ENCODE measurements at regions not wholly inside any gene's neighbourhood (a gene's known extent, or its start where the extent isn't known, plus 50 kb on each side); places are given as distances from the start of the nearest gene placed in this dataset.

- no peak for TF ChIP-seq TAF1 (IDR thresholded peaks at IDR 0.05; ENCODE audit: low read depth)
- TF ChIP-seq TCF12 (IDR thresholded peaks at IDR 0.05; ENCODE audit: low read depth) = no peak
- TF ChIP-seq EGR1 (IDR thresholded peaks at IDR 0.05) = no peak
- no peak for TF ChIP-seq YY1 (IDR thresholded peaks at IDR 0.05; ENCODE audit: low read depth)
- TF ChIP-seq TEAD4 (IDR thresholded peaks at IDR 0.05) = no peak
- TF ChIP-seq REST (IDR thresholded peaks at IDR 0.05; ENCODE audit: low read depth) = no peak
- no peak for TF ChIP-seq CEBPB (IDR thresholded peaks at IDR 0.05)
- no peak for TF ChIP-seq RAD21 (IDR thresholded peaks at IDR 0.05; ENCODE audit: low read depth)
- no peak for TF ChIP-seq EP300 (IDR thresholded peaks at IDR 0.05; ENCODE audit: borderline replicate concordance)
- TF ChIP-seq CREB1 (IDR thresholded peaks at IDR 0.05; ENCODE audit: low read depth) = no peak
Measured at GRCh38 chr3:29011966-29012365, 268.9 kb upstream of the RBMS3 start.
